DND-41 (cell line): ENCODE measurements at regions not wholly inside any gene's neighbourhood (a gene's known extent, or its start where the extent isn't known, plus 50 kb on each side); places are given as distances from the start of the nearest gene placed in this dataset.

Experiments used
- ATAC-seq: fragments of 200-7000 bp; cut with Tn5 transposase; 3 replicates; pipeline ENCODE4 v1.9.1; 2021; ENCODE audit warnings: low read depth; ENCODE audit not compliant: insufficient read depth
- DNase-seq: peaks from one replicate; pipeline ENCODE4 v3.0.0-alpha.2; 2020
- H2AFZ ChIP-seq: 2 replicates; pipeline ENCODE4 v1.6.0; 2012; ENCODE audit warnings: low read depth, low read length
- H3K27ac ChIP-seq: 2 replicates; pipeline ENCODE4 v1.5.1; 2012; ENCODE audit warnings: low read length, inconsistent platforms
- H3K27me3 ChIP-seq: fragments of 200-600 bp; sonication (generic); 2 replicates; pipeline ENCODE4 v1.6.0; 2012; ENCODE audit warnings: low read length, mild to moderate bottlenecking, inconsistent platforms; ENCODE audit not compliant: insufficient read depth, poor library complexity
- H3K36me3 ChIP-seq: 2 replicates; pipeline ENCODE4 v1.5.1; 2012; ENCODE audit warnings: low read length, inconsistent platforms; ENCODE audit not compliant: insufficient read depth
- H3K4me1 ChIP-seq: 2 replicates; pipeline ENCODE4 v1.5.1; 2012; ENCODE audit warnings: mild to moderate bottlenecking, low read length; ENCODE audit not compliant: insufficient read depth
- H3K4me2 ChIP-seq: 2 replicates; pipeline ENCODE4 v1.6.0; 2012; ENCODE audit warnings: mild to moderate bottlenecking, moderate library complexity, low read length, inconsistent platforms; ENCODE audit not compliant: insufficient read depth
- H3K4me3 ChIP-seq, 2 experiments: fragments of 200-600 bp in 1 of 2; shearing (Covaris generic) in 1 of 2; 2 replicates each; pipeline ENCODE4 v1.5.1; 2012 to 2016; ENCODE audit warnings: inconsistent platforms in 2 of 2, low read length in 2 of 2, mild to moderate bottlenecking in 2 of 2, low read depth in 1 of 2, moderate library complexity in 1 of 2
- H3K79me2 ChIP-seq: 2 replicates; pipeline ENCODE4 v1.6.0; 2012; ENCODE audit warnings: low read length, inconsistent platforms; ENCODE audit not compliant: insufficient read depth
- H3K9ac ChIP-seq: 2 replicates; pipeline ENCODE4 v1.6.0; 2012; ENCODE audit warnings: low read depth, mild to moderate bottlenecking, inconsistent platforms, low read length, moderate library complexity
- H3K9me3 ChIP-seq: 2 replicates; pipeline ENCODE4 v1.5.1; 2012; ENCODE audit warnings: low read length, moderate library complexity, mild to moderate bottlenecking, inconsistent platforms; ENCODE audit not compliant: insufficient read depth, severe bottlenecking
- H4K20me1 ChIP-seq: 2 replicates; pipeline ENCODE4 v1.6.0; 2012; ENCODE audit warnings: low read length; ENCODE audit not compliant: insufficient read depth
- CTCF ChIP-seq: IDR thresholded peaks from 2 replicates; pipeline ENCODE4 v1.5.1; 2012; ENCODE audit warnings: borderline replicate concordance, low read length, moderate library complexity, mild to moderate bottlenecking; ENCODE audit not compliant: poor library complexity, severe bottlenecking; ENCODE audit errors: extremely low read depth
- EZH2 ChIP-seq: IDR thresholded peaks from 3 replicates; pipeline ENCODE4 v1.6.1; 2012; ENCODE audit warnings: borderline replicate concordance, low read depth, mild to moderate bottlenecking, moderate library complexity, low read length, inconsistent platforms; ENCODE audit not compliant: severe bottlenecking

- no peak overlapping the region for H3K4me3 ChIP-seq
- no peak overlapping the region for H3K4me2 ChIP-seq
- H3K9me3 ChIP-seq = no peaks in the 10 kb centered on the region
- H4K20me1 ChIP-seq = no peaks in the 10 kb centered on the region
- peaks cover 3% of the 10 kb centered on the region for H3K27me3 ChIP-seq
- ATAC-seq (no peak), DNase-seq (no peak)
- H3K4me1 ChIP-seq = no peaks in the 10 kb centered on the region
- H3K79me2 ChIP-seq = no peaks in the 10 kb centered on the region
- H3K9ac ChIP-seq = no peak overlapping the region
- no peak overlapping the region for H3K27ac ChIP-seq
- TF ChIP-seq EZH2 = no peak
- TF ChIP-seq CTCF = no peak
- H2AFZ ChIP-seq = no peak overlapping the region
- H3K36me3 ChIP-seq = no peaks in the 10 kb centered on the region
Observed at GRCh38 chr4:38562751-38563198, 101.2 kb upstream of the KLF3 start.

- H3K4me3 ChIP-seq = no peak overlapping the region
- H3K27ac ChIP-seq = no peak overlapping the region
- DNase-seq = no peak
- H3K4me2 ChIP-seq = no peak overlapping the region
- no peaks in the 10 kb centered on the region for H3K4me1 ChIP-seq
- no peak overlapping the region for H3K9ac ChIP-seq
- H4K20me1 ChIP-seq = no peaks in the 10 kb centered on the region
- H3K36me3 ChIP-seq = no peaks in the 10 kb centered on the region
- no peak overlapping the region for H2AFZ ChIP-seq
- H3K79me2 ChIP-seq = no peaks in the 10 kb centered on the region
- TF ChIP-seq CTCF (no peak), EZH2 (no peak)
- H3K9me3 ChIP-seq = no peaks in the 10 kb centered on the region
- no peak for ATAC-seq
- H3K27me3 ChIP-seq = peaks cover 3% of the 10 kb centered on the region
Observed at GRCh38 chr4:38563707-38564495, 100.1 kb upstream of the KLF3 start.

- DNase-seq (no peak), ATAC-seq (no peak)
- Histone ChIP-seq H3K36me3 (no peaks in the 10 kb centered on the region), H3K9me3 (no peaks in the 10 kb centered on the region), H3K4me1 (no peaks in the 10 kb centered on the region), H2AFZ (no peak overlapping the region), H3K79me2 (no peaks in the 10 kb centered on the region), H3K4me2 (no peak overlapping the region), H3K27me3 (peaks cover 3% of the 10 kb centered on the region), H3K4me3 (no peak overlapping the region), H3K27ac (no peak overlapping the region), H3K9ac (no peak overlapping the region), H4K20me1 (no peaks in the 10 kb centered on the region)
- TF ChIP-seq EZH2 = no peak
- no peak for TF ChIP-seq CTCF
Observed at GRCh38 chr4:38565271-38566199, 98.5 kb upstream of the KLF3 start.
